Esophagus muscularis mucosa (tissue), 4 donors: ENCODE measurements at regions not wholly inside any gene's neighbourhood (a gene's known extent, or its start where the extent isn't known, plus 50 kb on each side); places are given as distances from the start of the nearest gene placed in this dataset.

Experiments used
- CTCF ChIP-seq, 3 experiments: fragments of 200-600 bp in 2 of 3; fragments of 450-650 bp in 1 of 3; sonication (generic) in 2 of 3; IDR thresholded peaks; one replicate each; pipeline ENCODE4 v1.5.1; 2017 to 2019; ENCODE audit warnings: antibody characterized with exemption in 3 of 3, mild to moderate bottlenecking in 2 of 3, moderate library complexity in 1 of 3
- EP300 ChIP-seq: sonication (generic); formaldehyde crosslinking; IDR thresholded peaks from one replicate; pipeline ENCODE4 v1.6.1; 2017; ENCODE audit warnings: antibody characterized with exemption
- POLR2A ChIP-seq: fragments of 450-650 bp; IDR thresholded peaks from one replicate; pipeline ENCODE4 v1.6.1; 2017; ENCODE audit warnings: antibody characterized with exemption, moderate library complexity, mild to moderate bottlenecking, low read depth
- POLR2AphosphoS5 ChIP-seq, 2 donors: sonication (generic); formaldehyde crosslinking; IDR thresholded peaks; one replicate each; pipeline ENCODE4 v1.6.1; 2017; ENCODE audit warnings: antibody characterized with exemption in 2 of 2

GRCh38 chr4:36609661-36610060, 328.2 kb downstream of the DTHD1 start:
- no peak for TF ChIP-seq CTCF (IDR thresholded peaks at IDR 0.05)
- TF ChIP-seq POLR2A: no peak
- TF ChIP-seq EP300: no peak
- no peak for TF ChIP-seq POLR2AphosphoS5 (IDR thresholded peaks at IDR 0.05)
